H9 (cell line): ENCODE measurements at regions not wholly inside any gene's neighbourhood (a gene's known extent, or its start where the extent isn't known, plus 50 kb on each side); places are given as distances from the start of the nearest gene placed in this dataset.

Experiments
- DNase-seq: peaks from one replicate; pipeline ENCODE4 v3.0.0-alpha.2; 2017
- H2AFZ ChIP-seq: one replicate; pipeline ENCODE4 v1.6.1; 2013; ENCODE audit warnings: mild to moderate bottlenecking, low read length, control low read depth, moderate library complexity
- H2AK5ac ChIP-seq: 2 replicates; pipeline ENCODE4 v1.6.1; 2013; ENCODE audit warnings: low read length, control low read depth, mixed read lengths; ENCODE audit not compliant: insufficient read length
- H2BK120ac ChIP-seq: one replicate; pipeline ENCODE4 v1.6.1; 2013; ENCODE audit warnings: low read depth, mild to moderate bottlenecking, low read length, control low read depth, inconsistent platforms; ENCODE audit not compliant: poor library complexity, severe bottlenecking
- H2BK12ac ChIP-seq: 2 replicates; pipeline ENCODE4 v1.6.1; 2013; ENCODE audit warnings: low read length, control low read depth, mixed read lengths, low read depth; ENCODE audit not compliant: insufficient read length
- H2BK15ac ChIP-seq: 2 replicates; pipeline ENCODE4 v1.6.1; 2013; ENCODE audit warnings: low read depth, low read length, control low read depth
- H2BK20ac ChIP-seq: one replicate; pipeline ENCODE4 v1.6.1; 2013; ENCODE audit warnings: low read depth, mild to moderate bottlenecking, low read length, control low read depth, inconsistent platforms; ENCODE audit not compliant: poor library complexity, severe bottlenecking
- H2BK5ac ChIP-seq: 2 replicates; pipeline ENCODE4 v1.6.1; 2013; ENCODE audit warnings: low read length, control low read depth, mixed read lengths; ENCODE audit not compliant: insufficient read length
- H3K14ac ChIP-seq: 2 replicates; pipeline ENCODE4 v1.6.1; 2013; ENCODE audit warnings: low read length, control low read depth; ENCODE audit not compliant: insufficient read depth
- H3K18ac ChIP-seq: 2 replicates; pipeline ENCODE4 v1.6.1; 2013; ENCODE audit warnings: low read depth, mild to moderate bottlenecking, mixed read lengths, low read length, control low read depth; ENCODE audit not compliant: insufficient read length
- H3K23ac ChIP-seq: 2 replicates; pipeline ENCODE4 v1.6.1; 2013; ENCODE audit warnings: low read length, control low read depth, mixed read lengths, low read depth; ENCODE audit not compliant: insufficient read length
- H3K23me2 ChIP-seq: 2 replicates; pipeline ENCODE4 v1.6.1; 2013; ENCODE audit warnings: low read depth, mild to moderate bottlenecking, mixed read lengths, low read length, control low read depth; ENCODE audit not compliant: insufficient read length, poor library complexity, severe bottlenecking
- H3K27ac ChIP-seq: 2 replicates; pipeline ENCODE4 v1.5.1; 2013; ENCODE audit warnings: low read length, control low read depth, mixed read lengths, low read depth; ENCODE audit not compliant: insufficient read length
- H3K27me3 ChIP-seq: 2 replicates; pipeline ENCODE4 v1.6.1; 2013; ENCODE audit warnings: low read length, control low read depth, inconsistent platforms; ENCODE audit not compliant: insufficient read depth
- H3K4ac ChIP-seq: 2 replicates; pipeline ENCODE4 v1.6.1; 2013; ENCODE audit warnings: low read depth, mild to moderate bottlenecking, control low read depth, inconsistent platforms, low read length, moderate library complexity
- H3K4me1 ChIP-seq: 2 replicates; pipeline ENCODE4 v1.6.1; 2013; ENCODE audit warnings: low read length, control low read depth, inconsistent platforms; ENCODE audit not compliant: insufficient read depth
- H3K4me2 ChIP-seq: 2 replicates; pipeline ENCODE4 v1.6.1; 2013; ENCODE audit warnings: low read length, control low read depth, mixed read lengths; ENCODE audit not compliant: insufficient read length, insufficient read depth
- H3K56ac ChIP-seq: 2 replicates; pipeline ENCODE4 v1.6.1; 2013; ENCODE audit warnings: low read depth, mild to moderate bottlenecking, mixed read lengths, low read length, control low read depth; ENCODE audit not compliant: insufficient read length
- H3K79me1 ChIP-seq: 2 replicates; pipeline ENCODE4 v1.6.1; 2013; ENCODE audit warnings: low read depth, mild to moderate bottlenecking, moderate library complexity, low read length, control low read depth, inconsistent platforms; ENCODE audit not compliant: insufficient read depth, poor library complexity, severe bottlenecking
- H3K79me2 ChIP-seq: 2 replicates; pipeline ENCODE4 v1.6.1; 2013; ENCODE audit warnings: low read length, control low read depth, inconsistent platforms; ENCODE audit not compliant: insufficient read depth
- H3K9ac ChIP-seq: 2 replicates; pipeline ENCODE4 v1.6.1; 2013; ENCODE audit warnings: low read length, control low read depth, mixed read lengths; ENCODE audit not compliant: insufficient read length; ENCODE audit errors: extremely low read depth
- H3K9me3 ChIP-seq: one replicate; pipeline ENCODE4 v1.6.1; 2013; ENCODE audit warnings: low read depth, low read length, inconsistent platforms; ENCODE audit not compliant: control insufficient read depth
- H3T11ph ChIP-seq: one replicate; pipeline ENCODE4 v1.6.1; 2013; ENCODE audit warnings: mild to moderate bottlenecking, low read length, control low read depth, inconsistent platforms
- H4K20me1 ChIP-seq: one replicate; pipeline ENCODE4 v1.6.1; 2013; ENCODE audit not compliant: control insufficient read depth, insufficient read length, insufficient read depth
- H4K5ac ChIP-seq: 2 replicates; pipeline ENCODE4 v1.6.1; 2013; ENCODE audit warnings: low read depth, mild to moderate bottlenecking, mixed read lengths, low read length, control low read depth; ENCODE audit not compliant: insufficient read length
- H4K8ac ChIP-seq: replicated peaks from 2 replicates; pipeline ENCODE4 v1.6.1; 2013; ENCODE audit warnings: low read length, control low read depth, mixed read lengths, low read depth; ENCODE audit not compliant: insufficient read length
- H4K91ac ChIP-seq: 2 replicates; pipeline ENCODE4 v1.6.1; 2013; ENCODE audit warnings: low read depth, mild to moderate bottlenecking, moderate library complexity, mixed read lengths, low read length, control low read depth; ENCODE audit not compliant: insufficient read length
- H3K27ac Mint-ChIP-seq, 3 experiments: 2 replicates in 2 of 3; 3 replicates in 1 of 3; pipeline ENCODE4 v1.8.0; 2020 to 2021; ENCODE audit warnings: mixed read lengths in 3 of 3, mild to moderate bottlenecking in 1 of 3, moderate library complexity in 1 of 3
- H3K27me3 Mint-ChIP-seq: 2 replicates; pipeline ENCODE4 v1.8.0; 2021; ENCODE audit warnings: low read depth, mild to moderate bottlenecking, moderate library complexity, mixed read lengths
- H3K36me3 Mint-ChIP-seq, 3 experiments: 2 replicates in 2 of 3; 3 replicates in 1 of 3; pipeline ENCODE4 v1.8.0; 2020 to 2021; ENCODE audit warnings: low read depth in 3 of 3, mixed read lengths in 3 of 3; ENCODE audit not compliant: insufficient read depth in 1 of 3
- H3K4me1 Mint-ChIP-seq, 2 experiments: 2 replicates each; pipeline ENCODE4 v1.8.0; 2020; ENCODE audit warnings: mixed read lengths in 2 of 2
- H3K4me3 Mint-ChIP-seq, 2 experiments: 2 replicates in 1 of 2; 3 replicates in 1 of 2; pipeline ENCODE4 v1.8.0; 2020 to 2021; ENCODE audit warnings: mild to moderate bottlenecking in 2 of 2, mixed read lengths in 2 of 2, moderate library complexity in 1 of 2
- H3K9me3 Mint-ChIP-seq, 2 experiments: 2 replicates in 1 of 2; 3 replicates in 1 of 2; pipeline ENCODE4 v1.8.0; 2020; ENCODE audit warnings: mild to moderate bottlenecking in 2 of 2, mixed read lengths in 2 of 2, moderate library complexity in 1 of 2
- WGBS: extraction: QIAGEN DNeasy Blood & Tissue Kit; methylation state at CpG from one replicate; pipeline ENCODE4 v1.1.7; 2013; ENCODE audit warnings: missing lambda C conversion rate, low lambda C conversion rate, mixed read lengths; ENCODE audit not compliant: insufficient read length; ENCODE audit errors: extremely low coverage; 5-methylcytosine and 5-hydroxymethylcytosine counted together
- TF ChIP-seq, protein P1 (sequence below): fragments of 200-600 bp; sonication (generic); conservative IDR thresholded peaks from 3 replicates; pipeline ENCODE4 v1.8.0; 2021; ENCODE audit warnings: antibody characterized with exemption, mild to moderate bottlenecking

DNA sequence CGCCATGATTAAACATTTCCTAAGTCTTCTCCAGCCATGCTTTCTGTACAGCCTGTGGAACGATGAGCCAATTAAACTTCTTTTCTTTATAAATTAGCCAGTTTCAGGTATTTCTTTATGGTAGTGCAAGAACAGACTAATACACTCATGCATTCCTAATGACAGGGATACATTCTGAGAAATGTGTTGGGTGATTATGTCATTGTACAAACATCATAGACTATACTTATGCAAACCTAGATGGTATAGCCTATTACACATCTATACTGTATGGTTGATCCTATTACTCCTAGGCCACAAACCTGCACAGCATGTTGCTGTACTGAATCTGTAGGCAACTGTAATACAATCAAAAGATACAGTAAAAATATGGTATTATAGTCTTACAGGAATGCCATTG lies 83.1 kb downstream of the ATOH1 start:
- Mint-ChIP-seq H3K27ac (no peak overlapping the region), H3K4me3 (no peak overlapping the region), H3K36me3 (no peaks in the 10 kb centered on the region), H3K4me1 (no peaks in the 10 kb centered on the region), H3K9me3 (no peaks in the 10 kb centered on the region), H3K27me3 (no peaks in the 10 kb centered on the region; the same call in 1 of the 2 replicates)
- H3K4me2 ChIP-seq: no peak overlapping the region
- no peak overlapping the region for H3K4ac ChIP-seq
- no peaks in the 10 kb centered on the region for H3K9me3 ChIP-seq
- DNase-seq: no peak
- no peak overlapping the region for H4K5ac ChIP-seq
- H3K79me1 ChIP-seq: no peaks in the 10 kb centered on the region
- no peak overlapping the region for H2BK5ac ChIP-seq
- H2BK12ac ChIP-seq: no peak overlapping the region
- H2AFZ ChIP-seq: no peak overlapping the region
- no peak overlapping the region for H3K14ac ChIP-seq
- no peak overlapping the region for H2BK20ac ChIP-seq
- H4K91ac ChIP-seq: no peak overlapping the region
- no CpG with 5 or more reads among the region's 2 CpGs for WGBS
- H3K18ac ChIP-seq: no peak overlapping the region
- peak overlapping the region; percentile 53 for H3T11ph ChIP-seq
- H4K8ac ChIP-seq: no peak overlapping the region
- no peak overlapping the region for H3K23ac ChIP-seq
- no peak overlapping the region for H3K56ac ChIP-seq
- H3K27me3 ChIP-seq: no peaks in the 10 kb centered on the region
- no peak overlapping the region for H2BK15ac ChIP-seq
- H2AK5ac ChIP-seq: no peak overlapping the region
- no peak overlapping the region for H2BK120ac ChIP-seq
- no peaks in the 10 kb centered on the region for H4K20me1 ChIP-seq
- H3K27ac ChIP-seq: no peak overlapping the region
- H3K9ac ChIP-seq: no peak overlapping the region
- no peaks in the 10 kb centered on the region for H3K23me2 ChIP-seq
- TF ChIP-seq, protein P1, sequence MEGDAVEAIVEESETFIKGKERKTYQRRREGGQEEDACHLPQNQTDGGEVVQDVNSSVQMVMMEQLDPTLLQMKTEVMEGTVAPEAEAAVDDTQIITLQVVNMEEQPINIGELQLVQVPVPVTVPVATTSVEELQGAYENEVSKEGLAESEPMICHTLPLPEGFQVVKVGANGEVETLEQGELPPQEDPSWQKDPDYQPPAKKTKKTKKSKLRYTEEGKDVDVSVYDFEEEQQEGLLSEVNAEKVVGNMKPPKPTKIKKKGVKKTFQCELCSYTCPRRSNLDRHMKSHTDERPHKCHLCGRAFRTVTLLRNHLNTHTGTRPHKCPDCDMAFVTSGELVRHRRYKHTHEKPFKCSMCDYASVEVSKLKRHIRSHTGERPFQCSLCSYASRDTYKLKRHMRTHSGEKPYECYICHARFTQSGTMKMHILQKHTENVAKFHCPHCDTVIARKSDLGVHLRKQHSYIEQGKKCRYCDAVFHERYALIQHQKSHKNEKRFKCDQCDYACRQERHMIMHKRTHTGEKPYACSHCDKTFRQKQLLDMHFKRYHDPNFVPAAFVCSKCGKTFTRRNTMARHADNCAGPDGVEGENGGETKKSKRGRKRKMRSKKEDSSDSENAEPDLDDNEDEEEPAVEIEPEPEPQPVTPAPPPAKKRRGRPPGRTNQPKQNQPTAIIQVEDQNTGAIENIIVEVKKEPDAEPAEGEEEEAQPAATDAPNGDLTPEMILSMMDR: no peak
- H3K4me1 ChIP-seq: no peaks in the 10 kb centered on the region
- no peaks in the 10 kb centered on the region for H3K79me2 ChIP-seq
